NT2/D1 (cell line): ENCODE measurements at regions not wholly inside any gene's neighbourhood (a gene's known extent, or its start where the extent isn't known, plus 50 kb on each side); places are given as distances from the start of the nearest gene placed in this dataset.

ENCODE experiments used
- SUZ12 ChIP-seq: IDR thresholded peaks from 2 replicates; pipeline ENCODE4 v1.6.1; 2011; ENCODE audit not compliant: insufficient read length, insufficient read depth; ENCODE audit errors: extremely low read depth
- ZNF274 ChIP-seq: IDR thresholded peaks from 2 replicates; pipeline ENCODE4 v1.6.1; 2011; ENCODE audit warnings: mild to moderate bottlenecking, low read depth, low read length

DNA sequence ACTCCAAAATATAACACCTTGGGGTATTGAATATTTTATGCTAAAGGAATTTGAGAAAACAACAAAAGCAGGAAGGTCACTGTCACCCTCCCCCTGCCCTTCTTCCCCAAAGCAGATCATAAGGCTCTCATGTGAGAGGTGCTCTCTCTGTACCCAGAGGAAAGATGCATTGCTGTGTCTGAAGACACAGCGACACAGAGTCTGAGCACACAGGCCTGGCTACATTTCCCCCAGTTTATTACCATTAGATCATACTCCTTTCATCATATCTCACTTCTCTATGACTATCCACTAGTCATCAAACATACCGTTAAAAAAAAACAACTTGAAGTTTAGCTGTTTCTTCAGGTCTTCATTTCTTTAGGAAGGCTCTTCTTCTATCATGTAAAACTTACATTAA is 127.1 kb downstream of the PPIAL4G start:
- no peak for TF ChIP-seq ZNF274
- TF ChIP-seq SUZ12: no peak
